ENCODE measurements at regions not wholly inside any gene's neighbourhood (a gene's known extent, or its start where the extent isn't known, plus 50 kb on each side); places are given as distances from the start of the nearest gene placed in this dataset.

- no peak for TF ChIP-seq EZH2 (IDR thresholded peaks at IDR 0.05; ENCODE audit: insufficient read depth, poor library complexity, severe bottlenecking)
- no peak for TF ChIP-seq EZH2phosphoT487 (IDR thresholded peaks at IDR 0.05; ENCODE audit: insufficient read depth, low read depth)
These were observed 120.7 kb upstream of the OBI1 start for GRCh38 chr13:78779608-78780007.
